COR-L47 (cell line): ENCODE measurements at regions not wholly inside any gene's neighbourhood (a gene's known extent, or its start where the extent isn't known, plus 50 kb on each side); places are given as distances from the start of the nearest gene placed in this dataset.
"Not testable (repeated sequence)": the region's sequence is repeated elsewhere in the genome, so short reads cannot be mapped to it uniquely, and the experiment has no call there.

Experiments
- DNase-seq: peaks from one replicate; lab custom pipeline; 2025; lab: John Stamatoyannopoulos, UW

DNA sequence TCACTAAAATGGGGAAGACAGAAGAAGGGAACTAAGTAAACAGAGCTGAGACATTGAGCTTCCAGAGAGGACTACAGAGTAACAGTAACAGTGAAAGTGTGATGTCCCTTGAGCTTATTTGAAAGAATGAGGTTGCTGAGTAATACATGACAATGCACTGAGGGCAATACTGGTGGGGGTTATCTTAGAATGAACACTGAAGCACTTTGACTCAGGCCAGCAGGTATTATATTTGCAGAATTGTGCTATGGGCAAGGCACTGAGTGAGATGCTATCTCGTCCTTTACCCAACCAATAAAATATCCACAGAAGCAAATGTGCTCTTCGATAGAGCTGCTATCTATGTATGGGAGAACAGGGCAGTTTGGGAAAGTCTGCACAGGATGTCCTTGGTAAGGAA is 133.2 kb downstream of the DISP1 start:
- no peak for DNase-seq

GRCh38 chr1:222950892-222951291 is 136.1 kb downstream of the DISP1 start:
- peak; percentile 93 for DNase-seq

GRCh38 chr1:222953585-222953984 is 138.7 kb downstream of the DISP1 start:
- DNase-seq = no peak

DNA sequence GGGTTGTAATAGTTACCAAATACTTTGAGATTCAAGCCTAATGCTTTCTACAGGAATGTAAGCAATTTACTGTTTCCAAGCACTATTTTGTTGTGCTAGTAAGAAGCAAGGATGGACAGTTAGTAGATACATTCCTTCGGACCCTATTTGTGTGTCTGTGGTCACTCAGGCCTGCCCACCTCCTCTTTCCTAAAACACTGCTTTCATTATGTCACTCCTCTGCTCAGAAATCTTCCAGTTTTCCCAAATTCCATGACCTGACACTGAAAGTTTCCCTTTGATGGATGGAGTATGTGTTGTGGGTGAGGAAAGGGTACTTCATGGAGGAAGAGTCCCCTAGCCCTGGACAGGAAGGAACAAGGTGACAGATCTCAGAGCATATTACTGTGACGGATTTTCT is 141.1 kb downstream of the DISP1 start:
- no peak for DNase-seq

- no peak for DNase-seq
Measured at GRCh38 chr1:222956601-222957000, 141.8 kb downstream of the DISP1 start.

DNA sequence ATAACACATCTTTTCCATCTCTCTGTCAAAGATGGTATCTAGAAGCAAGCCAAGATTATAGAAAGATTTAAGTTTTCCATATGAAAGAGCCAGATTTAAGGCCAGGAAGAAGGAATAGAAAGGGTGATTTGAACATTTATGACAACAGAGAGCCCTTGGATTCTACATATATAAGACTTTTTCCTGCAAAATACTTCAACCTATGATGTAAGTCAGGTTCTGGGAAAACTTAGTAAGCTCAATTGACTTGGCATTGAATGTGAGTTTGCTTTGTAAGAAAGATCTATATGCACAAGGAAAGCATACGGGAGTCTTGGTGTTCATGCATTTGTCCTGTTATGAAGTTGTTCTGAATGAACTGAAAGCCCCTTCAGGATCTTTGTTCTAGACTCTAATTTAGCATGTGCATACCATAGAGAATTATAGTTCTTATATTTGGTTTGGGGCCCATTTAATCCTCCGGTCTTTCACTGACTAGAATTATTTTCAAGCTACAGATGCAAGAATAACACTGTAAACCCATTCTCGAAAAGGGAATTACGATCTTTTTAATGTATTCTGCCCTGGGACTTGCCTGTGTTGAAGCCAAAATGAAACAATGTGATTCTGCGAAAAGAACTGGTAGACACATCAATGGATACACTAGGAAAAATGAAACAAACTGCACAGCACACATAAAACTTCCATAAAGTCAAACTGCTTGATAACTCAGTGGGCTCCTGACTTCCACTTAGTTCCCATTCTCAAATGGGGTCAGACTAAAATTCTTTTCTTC is 152.8 kb downstream of the DISP1 start:
- no peak for DNase-seq

DNA sequence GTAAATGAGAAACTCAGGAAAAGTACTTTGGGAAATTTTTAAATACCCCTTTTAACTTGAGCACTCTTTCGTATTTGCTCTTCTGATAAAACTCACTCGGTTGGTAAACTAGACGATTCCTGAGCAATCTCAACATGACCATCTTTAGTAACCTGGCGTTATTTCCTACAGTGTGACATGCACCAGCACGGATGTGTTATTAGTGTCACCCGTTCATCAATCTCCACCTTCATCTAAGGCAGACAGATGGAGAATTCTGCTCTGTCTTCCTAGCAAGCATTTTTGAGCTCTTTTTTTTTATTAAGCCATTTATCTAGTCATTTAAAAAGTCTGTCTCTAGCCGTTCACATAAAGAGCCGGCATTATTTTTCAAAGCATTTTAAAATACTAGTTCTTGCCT is 155.2 kb downstream of the DISP1 start:
- DNase-seq = no peak

GRCh38 chr1:222970711-222971110 is 155.9 kb downstream of the DISP1 start:
- DNase-seq = no peak

GRCh38 chr1:222971146-222971545 is 156.3 kb downstream of the DISP1 start:
- DNase-seq = no peak

DNA sequence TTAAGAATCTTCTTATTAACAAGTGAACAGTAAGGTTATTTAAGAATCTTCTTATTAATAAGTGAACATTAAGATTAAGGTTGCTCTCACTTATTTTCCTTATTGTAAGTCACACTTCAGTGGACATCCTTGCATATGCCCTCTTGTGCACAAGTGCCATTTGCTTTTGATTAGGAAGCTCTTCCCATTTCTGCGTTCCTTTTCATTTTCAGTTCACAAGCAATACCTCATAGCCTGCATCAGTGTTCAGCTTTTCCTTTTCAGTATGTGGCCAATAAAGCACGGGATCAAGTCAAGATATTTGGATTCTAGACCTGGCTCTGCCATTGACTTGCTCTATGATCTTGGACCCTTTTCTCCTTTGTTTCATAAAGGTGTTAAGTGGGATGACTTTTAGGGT is 158.7 kb downstream of the DISP1 start:
- no peak for DNase-seq

- no peak for DNase-seq
Measured at GRCh38 chr1:222974496-222974895, 159.7 kb downstream of the DISP1 start.

DNA sequence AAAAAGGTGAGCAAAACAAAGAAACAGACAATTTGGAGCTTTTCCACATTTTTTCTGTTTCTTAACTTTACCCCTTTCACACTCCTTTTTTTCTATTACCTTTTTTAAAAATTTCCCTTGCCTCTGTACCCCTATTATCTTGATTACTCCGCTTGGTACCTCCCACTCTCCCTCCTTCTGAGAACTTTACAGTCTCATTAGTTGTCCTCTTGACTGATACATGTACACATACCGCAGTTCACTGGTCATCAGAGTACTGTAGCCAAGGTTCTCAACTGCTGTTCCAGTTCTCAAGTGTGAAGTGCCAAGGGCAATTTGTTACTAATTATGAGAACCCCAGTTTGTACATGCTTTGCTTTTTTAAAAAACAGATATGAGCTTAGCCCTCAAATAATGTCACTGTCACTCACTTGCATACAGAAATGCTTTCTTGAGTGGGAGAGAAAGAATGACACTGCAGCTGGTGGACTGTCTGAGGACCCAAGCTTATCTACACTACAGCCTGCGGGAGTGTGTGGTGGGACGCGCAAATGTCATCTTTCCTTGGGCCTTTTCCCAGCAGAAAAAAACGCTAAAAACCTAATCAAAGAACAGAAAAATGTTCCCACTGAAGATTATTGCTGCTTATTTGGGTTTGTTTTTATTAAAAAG is 160.8 kb downstream of the DISP1 start:
- no peak for DNase-seq

DNA sequence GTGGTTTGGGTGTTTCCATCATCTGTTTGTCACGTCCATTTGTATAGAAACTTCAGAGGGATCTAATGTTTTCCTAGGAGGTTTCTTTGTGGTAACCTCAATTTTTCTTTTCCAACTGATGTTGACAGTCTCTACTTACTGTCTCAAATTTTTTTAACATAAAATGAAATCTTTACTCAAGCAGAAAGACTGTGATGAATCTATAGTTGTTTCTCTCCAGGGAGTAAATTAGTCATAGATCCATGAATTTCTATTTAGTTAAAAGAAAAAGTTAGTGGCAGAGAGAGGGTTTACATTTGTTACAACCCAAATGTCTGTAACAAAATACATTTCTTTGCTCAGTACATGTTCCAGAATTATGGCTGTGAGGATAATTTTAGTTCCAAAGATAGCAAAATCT is 161.6 kb downstream of the DISP1 start:
- DNase-seq = no peak

DNA sequence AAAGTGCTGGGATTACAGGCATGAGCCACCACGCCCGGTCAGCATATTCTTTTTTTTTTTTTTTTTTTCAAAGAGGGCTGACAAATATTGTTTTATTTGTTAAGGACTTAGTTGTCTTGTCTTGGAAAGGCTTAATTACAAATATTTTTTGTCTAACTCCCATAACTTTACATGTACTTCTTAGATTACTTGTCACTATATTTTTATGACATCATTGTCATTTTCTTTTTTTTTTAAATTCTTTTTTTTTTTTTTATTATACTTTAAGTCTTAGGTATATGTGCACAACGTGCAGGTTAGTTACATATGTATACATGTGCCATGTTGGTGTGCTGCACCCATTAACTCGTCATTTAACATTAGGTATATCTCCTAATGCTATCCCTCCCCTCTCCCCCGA is 162.5 kb downstream of the DISP1 start:
- DNase-seq = not testable (repeated sequence)

DNA sequence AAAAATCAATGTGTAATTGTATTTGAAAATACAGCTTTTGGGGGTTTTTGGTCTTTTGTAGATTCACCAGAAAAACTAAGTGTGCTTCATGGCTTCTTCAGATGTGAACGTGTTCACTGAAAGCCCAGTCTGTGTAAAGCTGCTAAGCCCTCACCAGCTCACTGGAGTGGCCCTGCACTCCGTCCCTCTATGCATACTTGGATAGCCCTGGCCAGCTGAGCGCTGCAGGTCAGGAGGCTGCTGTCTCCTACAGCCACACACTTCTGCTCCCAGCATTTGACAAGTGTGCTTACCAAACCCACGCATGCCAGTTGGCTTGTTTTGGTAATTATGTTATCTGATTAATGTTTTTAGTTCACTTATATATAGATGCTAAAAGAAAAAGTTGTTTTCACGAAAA is 163.5 kb downstream of the TLR5 start:
- DNase-seq = no peak

DNA sequence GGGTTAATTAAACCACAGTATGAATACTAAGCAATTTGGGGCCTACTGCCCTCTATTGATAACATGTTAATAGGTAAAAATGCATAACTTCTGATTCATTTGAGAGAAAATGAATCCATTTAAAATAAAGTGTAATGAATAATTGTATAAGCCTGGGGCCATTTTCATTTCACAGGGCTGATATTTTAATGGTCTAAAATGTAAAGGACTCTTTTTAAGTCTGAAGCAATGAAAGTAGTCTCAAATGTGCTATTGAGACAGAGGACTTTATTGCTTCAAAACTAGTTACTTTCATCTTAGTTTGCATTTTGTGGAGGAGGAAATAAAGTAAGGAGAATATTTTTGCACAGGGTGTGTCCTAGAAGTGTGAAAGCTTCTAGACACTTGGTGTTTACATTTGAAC is 155.4 kb downstream of the TLR5 start:
- DNase-seq = no peak

DNA sequence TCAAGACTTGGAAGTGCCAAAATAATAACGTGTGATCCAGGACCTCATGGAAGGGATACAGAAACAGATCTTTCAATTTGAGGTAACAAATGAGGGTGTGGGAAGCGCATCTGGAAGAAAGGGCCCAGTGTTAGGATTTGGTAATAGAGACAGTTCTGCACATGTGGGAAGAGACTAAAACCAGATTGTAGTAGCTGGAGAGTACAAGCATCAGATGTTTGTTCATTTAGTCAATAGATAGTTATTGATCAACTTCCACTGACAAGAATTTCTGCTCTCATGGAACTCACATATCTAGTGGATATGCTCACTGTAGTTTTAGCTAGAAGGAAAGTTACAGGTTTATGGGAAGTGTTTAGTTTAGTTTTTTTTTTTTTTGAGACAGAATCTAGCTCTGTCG is 153.6 kb downstream of the TLR5 start:
- DNase-seq = no peak

GRCh38 chr1:222991177-222991576 is 151.9 kb downstream of the TLR5 start:
- no peak for DNase-seq

DNA sequence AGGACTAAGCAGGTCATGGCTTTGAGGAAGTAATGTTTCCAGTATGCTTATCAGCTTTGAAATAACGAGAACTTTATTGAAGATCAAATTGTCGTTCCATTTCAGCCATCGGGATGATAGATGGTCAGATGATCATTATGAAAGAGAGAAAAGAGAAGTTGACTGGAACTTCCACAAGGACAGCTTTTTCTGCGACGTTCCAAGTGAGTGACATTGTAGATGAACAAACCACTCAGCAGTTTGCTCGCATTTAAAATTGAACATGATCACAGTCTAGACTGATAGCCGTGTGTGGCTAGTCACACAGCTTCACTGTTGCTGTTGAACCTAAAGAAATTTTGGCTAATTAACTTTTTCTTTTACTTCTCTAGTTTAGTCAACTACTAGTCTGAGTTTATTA is 151.1 kb downstream of the TLR5 start:
- no peak for DNase-seq

- DNase-seq = no peak
Measured at GRCh38 chr1:222994511-222995235, 148.4 kb downstream of the TLR5 start.

DNA sequence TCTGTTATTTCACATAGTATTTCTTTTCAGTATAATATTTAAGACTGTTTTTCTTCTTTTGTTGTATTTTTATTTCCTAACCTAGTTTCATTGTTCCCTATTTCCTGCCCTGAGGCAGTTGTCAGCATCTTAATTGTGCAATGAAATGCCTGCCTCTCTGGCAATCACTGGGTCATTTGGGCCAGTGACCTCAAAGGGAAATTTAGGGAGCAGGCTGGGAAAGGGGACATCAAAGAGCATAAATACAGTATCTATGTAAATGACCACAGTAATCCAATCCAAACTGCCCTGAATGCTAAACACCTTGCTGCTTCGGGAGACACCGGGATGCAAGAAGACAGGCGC is 147.8 kb downstream of the TLR5 start:
- DNase-seq = no peak

DNA sequence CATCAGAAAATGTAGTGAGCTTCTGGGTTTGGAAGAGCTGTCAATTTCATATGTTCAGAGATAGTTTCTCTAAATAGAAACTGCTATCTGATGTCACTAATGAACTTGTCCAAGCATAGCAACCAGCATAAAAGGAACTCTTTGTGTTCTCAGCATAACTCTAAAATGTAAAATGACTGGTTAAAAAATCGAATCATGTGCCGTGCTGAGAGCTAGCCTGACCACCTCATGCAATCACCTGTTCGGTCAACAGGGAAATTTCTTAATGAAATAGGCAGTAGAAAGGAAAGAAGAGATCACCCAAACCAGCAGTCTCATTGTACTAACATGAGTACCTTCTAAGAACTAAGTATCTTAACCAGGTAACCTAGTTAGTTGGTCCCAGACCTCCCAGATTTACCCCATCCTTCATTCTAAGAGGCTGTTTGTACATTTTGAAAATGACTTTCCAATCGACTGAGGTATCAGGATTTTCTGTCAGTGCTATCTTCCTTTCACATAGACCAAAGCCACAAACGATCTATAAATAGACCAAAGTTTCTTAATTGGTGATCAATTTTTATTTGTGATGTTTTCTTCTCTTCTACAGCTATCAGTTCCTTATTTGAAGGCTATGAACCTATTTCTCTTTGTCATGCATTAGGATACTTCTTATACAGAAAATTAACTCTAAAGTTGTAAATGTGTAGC is 147.3 kb downstream of the TLR5 start:
- DNase-seq = no peak
